Endothelial cell (in vitro differentiated cells): ENCODE measurements at regions not wholly inside any gene's neighbourhood (a gene's known extent, or its start where the extent isn't known, plus 50 kb on each side); places are given as distances from the start of the nearest gene placed in this dataset.

Experiments used
- DNase-seq: peaks from one replicate; pipeline ENCODE4 v3.0.0; 2021; ENCODE audit warnings: low spot score
- H3K27ac Mint-ChIP-seq: one replicate; pipeline ENCODE4 v1.8.0; 2021; ENCODE audit warnings: mixed read lengths, inconsistent platforms; ENCODE audit not compliant: unreplicated experiment
- H3K27me3 Mint-ChIP-seq: one replicate; pipeline ENCODE4 v1.8.0; 2021; ENCODE audit warnings: mild to moderate bottlenecking, moderate library complexity, mixed read lengths, inconsistent platforms; ENCODE audit not compliant: unreplicated experiment
- H3K36me3 Mint-ChIP-seq: one replicate; pipeline ENCODE4 v1.8.0; 2021; ENCODE audit warnings: mild to moderate bottlenecking, low read depth, mixed read lengths, inconsistent platforms; ENCODE audit not compliant: unreplicated experiment
- H3K4me1 Mint-ChIP-seq: one replicate; pipeline ENCODE4 v1.8.0; 2021; ENCODE audit warnings: mild to moderate bottlenecking, mixed read lengths, inconsistent platforms; ENCODE audit not compliant: unreplicated experiment
- H3K4me3 Mint-ChIP-seq: one replicate; pipeline ENCODE4 v1.8.0; 2021; ENCODE audit warnings: mild to moderate bottlenecking, mixed read lengths, inconsistent platforms; ENCODE audit not compliant: unreplicated experiment
- H3K9me3 Mint-ChIP-seq: one replicate; pipeline ENCODE4 v1.8.0; 2021; ENCODE audit warnings: mixed read lengths, inconsistent platforms; ENCODE audit not compliant: unreplicated experiment
- CTCF ChIP-seq: fragments of 200-600 bp; sonication (generic); IDR thresholded peaks from one replicate; pipeline ENCODE4 v1.5.0; 2021; ENCODE audit warnings: antibody characterized with exemption; ENCODE audit not compliant: unreplicated experiment

- H3K27ac Mint-ChIP-seq: no peak overlapping the region
- DNase-seq: no peak
- peaks cover 4% of the 10 kb centered on the region for H3K36me3 Mint-ChIP-seq
- H3K4me3 Mint-ChIP-seq: no peak overlapping the region
- peaks cover 23% of the 10 kb centered on the region for H3K4me1 Mint-ChIP-seq
- H3K27me3 Mint-ChIP-seq: peaks cover 9% of the 10 kb centered on the region
- no peak for TF ChIP-seq CTCF
- H3K9me3 Mint-ChIP-seq: no peaks in the 10 kb centered on the region
These were observed 119.6 kb upstream of the ZNF92 start for GRCh38 chr7:65254061-65254460.

GRCh38 chr7:65251851-65252620 is 121.6 kb upstream of the ZNF92 start:
- Mint-ChIP-seq H3K36me3 (peaks cover 4% of the 10 kb centered on the region), H3K4me3 (peak overlapping the region; percentile 92), H3K27me3 (peaks cover 9% of the 10 kb centered on the region), H3K9me3 (no peaks in the 10 kb centered on the region), H3K4me1 (peaks cover 39% of the 10 kb centered on the region), H3K27ac (no peak overlapping the region)
- no peak for TF ChIP-seq CTCF
- peak; percentile 67 for DNase-seq

- no peak overlapping the region for H3K27ac Mint-ChIP-seq
- H3K27me3 Mint-ChIP-seq: peaks cover 9% of the 10 kb centered on the region
- peaks cover 42% of the 10 kb centered on the region for H3K4me1 Mint-ChIP-seq
- no peak for DNase-seq
- peaks cover 4% of the 10 kb centered on the region for H3K36me3 Mint-ChIP-seq
- no peaks in the 10 kb centered on the region for H3K9me3 Mint-ChIP-seq
- peak overlapping the region; percentile 92 for H3K4me3 Mint-ChIP-seq
- no peak for TF ChIP-seq CTCF
These were observed 122.8 kb upstream of the ZNF92 start for GRCh38 chr7:65250697-65251395.

DNA sequence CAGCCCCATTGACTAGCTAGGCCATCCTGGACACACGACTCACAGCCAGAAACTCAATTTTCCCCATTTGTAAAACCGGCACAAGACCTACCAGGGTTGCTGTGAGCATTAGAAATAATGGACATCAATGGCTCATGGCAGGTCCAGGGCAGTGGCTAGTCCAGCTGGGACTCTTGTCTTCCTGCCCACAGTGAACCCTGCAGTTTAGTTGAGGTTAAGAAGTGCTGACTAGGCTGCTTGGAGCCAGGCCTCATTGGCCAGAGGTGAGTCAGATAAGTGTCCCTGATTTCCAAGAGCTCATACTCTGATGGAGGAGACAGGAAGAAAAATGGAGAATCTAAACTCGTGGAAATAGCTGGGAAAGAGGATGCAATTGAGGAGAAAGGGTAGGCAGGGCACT is 123.4 kb upstream of the ZNF92 start:
- peaks cover 9% of the 10 kb centered on the region for H3K27me3 Mint-ChIP-seq
- peak overlapping the region; percentile 69 for H3K4me3 Mint-ChIP-seq
- H3K9me3 Mint-ChIP-seq: no peaks in the 10 kb centered on the region

More for the DNA sequence above, 123.4 kb upstream of the ZNF92 start:
- DNase-seq: no peak
- H3K27ac Mint-ChIP-seq: no peak overlapping the region
- H3K36me3 Mint-ChIP-seq: peaks cover 4% of the 10 kb centered on the region
- H3K4me1 Mint-ChIP-seq: peaks cover 42% of the 10 kb centered on the region
- TF ChIP-seq CTCF: no peak
